ENCODE measurements at regions not wholly inside any gene's neighbourhood (a gene's known extent, or its start where the extent isn't known, plus 50 kb on each side); places are given as distances from the start of the nearest gene placed in this dataset.
"Not testable (repeated sequence)": the region's sequence is repeated elsewhere in the genome, so short reads cannot be mapped to it uniquely, and the experiment has no call there.

DNA sequence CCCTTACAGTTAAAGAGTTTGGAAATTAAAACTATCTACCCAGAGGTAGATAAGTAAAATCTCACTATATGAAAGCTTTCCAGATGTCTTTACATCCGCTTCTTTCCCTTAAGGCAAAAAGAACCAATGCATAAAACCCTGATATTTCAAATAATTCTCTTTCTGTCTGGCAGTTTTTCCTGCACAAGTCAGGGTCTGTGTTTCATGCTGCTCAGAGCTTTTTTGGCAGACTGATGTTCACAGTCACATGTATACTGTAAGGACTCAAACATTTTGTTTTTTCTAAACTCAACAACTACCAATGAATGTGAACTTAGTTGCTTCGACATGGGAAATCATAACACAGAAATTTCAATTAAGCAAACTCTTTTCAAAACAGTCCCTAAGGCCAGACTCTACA lies 988.4 kb downstream of the EPHA3 start:
- Mint-ChIP-seq H3K27ac (no peak overlapping the region), H3K9me3 (peaks cover 3% of the 10 kb centered on the region), H3K4me1 (no peaks in the 10 kb centered on the region), H3K4me3 (no peak overlapping the region), H3K27me3 (no peaks in the 10 kb centered on the region), H3K36me3 (no peaks in the 10 kb centered on the region)
- no peak for DNase-seq
- CTCF ChIA-PET: no interaction called here

- no peak for DNase-seq
- H3K27ac Mint-ChIP-seq: no peak overlapping the region
- CTCF ChIA-PET: no interaction called here
- no peak overlapping the region for H3K4me3 Mint-ChIP-seq
- peaks cover 3% of the 10 kb centered on the region for H3K9me3 Mint-ChIP-seq
- H3K36me3 Mint-ChIP-seq: no peaks in the 10 kb centered on the region
- H3K4me1 Mint-ChIP-seq: no peaks in the 10 kb centered on the region
- no peaks in the 10 kb centered on the region for H3K27me3 Mint-ChIP-seq
These were observed 992.1 kb downstream of the EPHA3 start for GRCh38 chr3:90099493-90099892.

DNA sequence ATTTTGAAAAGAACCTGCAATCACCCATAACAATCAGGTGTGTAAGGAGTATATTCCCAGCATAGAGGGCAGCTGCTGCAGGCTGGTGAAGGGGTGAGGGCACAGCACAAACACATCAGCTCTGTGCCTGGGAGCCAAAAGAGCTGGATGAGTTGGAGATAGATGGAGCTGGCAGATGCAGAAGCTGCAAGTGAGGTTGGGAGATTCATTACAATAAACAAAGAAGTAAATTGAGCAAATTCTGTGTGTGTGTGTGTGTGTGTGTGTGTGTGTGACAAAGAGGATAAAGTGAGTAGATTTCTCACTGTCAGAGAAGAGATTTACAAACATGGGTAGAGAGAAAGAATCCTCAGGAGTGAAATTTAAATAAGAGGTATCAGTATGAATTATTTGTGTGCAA lies 994.7 kb downstream of the EPHA3 start:
- Mint-ChIP-seq H3K27me3 (no peaks in the 10 kb centered on the region), H3K4me3 (no peak overlapping the region), H3K36me3 (no peaks in the 10 kb centered on the region), H3K27ac (no peak overlapping the region), H3K4me1 (no peaks in the 10 kb centered on the region), H3K9me3 (peaks cover 3% of the 10 kb centered on the region)
- CTCF ChIA-PET: no interaction called here
- DNase-seq: no peak

GRCh38 chr3:90121326-90121725 lies 1013.9 kb downstream of the EPHA3 start:
- Mint-ChIP-seq H3K9me3 (peaks cover 19% of the 10 kb centered on the region), H3K4me3 (no peak overlapping the region), H3K36me3 (no peaks in the 10 kb centered on the region), H3K4me1 (no peaks in the 10 kb centered on the region), H3K27ac (no peak overlapping the region), H3K27me3 (no peaks in the 10 kb centered on the region)
- DNase-seq: no peak
- CTCF ChIA-PET: no interaction called here

- no peak for DNase-seq
- Mint-ChIP-seq H3K27me3 (no peaks in the 10 kb centered on the region), H3K4me3 (no peak overlapping the region), H3K27ac (no peak overlapping the region), H3K36me3 (no peaks in the 10 kb centered on the region), H3K4me1 (no peaks in the 10 kb centered on the region), H3K9me3 (peaks cover 11% of the 10 kb centered on the region)
- CTCF ChIA-PET: no interaction called here
These were observed 1021.0 kb downstream of the EPHA3 start for GRCh38 chr3:90128391-90128790.

- Mint-ChIP-seq H3K27ac (no peak overlapping the region), H3K4me3 (no peak overlapping the region), H3K36me3 (no peaks in the 10 kb centered on the region), H3K9me3 (peaks cover 12% of the 10 kb centered on the region), H3K4me1 (no peaks in the 10 kb centered on the region), H3K27me3 (no peaks in the 10 kb centered on the region)
- CTCF ChIA-PET: no interaction called here
- DNase-seq: no peak
These were observed 1022.3 kb downstream of the EPHA3 start for GRCh38 chr3:90129730-90130129.

- peaks cover 1% of the 10 kb centered on the region for H3K9me3 Mint-ChIP-seq
- H3K27ac Mint-ChIP-seq: no peak overlapping the region
- H3K27me3 Mint-ChIP-seq: no peaks in the 10 kb centered on the region
- no peaks in the 10 kb centered on the region for H3K4me1 Mint-ChIP-seq
- H3K4me3 Mint-ChIP-seq: no peak overlapping the region
- no peak for DNase-seq
- no peaks in the 10 kb centered on the region for H3K36me3 Mint-ChIP-seq
- CTCF ChIA-PET: no interaction called here
These were observed 1024.8 kb downstream of the EPHA3 start for GRCh38 chr3:90132197-90132596.

GRCh38 chr3:90134090-90134489 lies 1026.7 kb downstream of the EPHA3 start:
- Mint-ChIP-seq H3K4me3 (no peak overlapping the region), H3K36me3 (no peaks in the 10 kb centered on the region), H3K27me3 (no peaks in the 10 kb centered on the region), H3K9me3 (peaks cover 1% of the 10 kb centered on the region), H3K4me1 (no peaks in the 10 kb centered on the region), H3K27ac (no peak overlapping the region)
- no peak for DNase-seq
- CTCF ChIA-PET: no interaction called here

DNA sequence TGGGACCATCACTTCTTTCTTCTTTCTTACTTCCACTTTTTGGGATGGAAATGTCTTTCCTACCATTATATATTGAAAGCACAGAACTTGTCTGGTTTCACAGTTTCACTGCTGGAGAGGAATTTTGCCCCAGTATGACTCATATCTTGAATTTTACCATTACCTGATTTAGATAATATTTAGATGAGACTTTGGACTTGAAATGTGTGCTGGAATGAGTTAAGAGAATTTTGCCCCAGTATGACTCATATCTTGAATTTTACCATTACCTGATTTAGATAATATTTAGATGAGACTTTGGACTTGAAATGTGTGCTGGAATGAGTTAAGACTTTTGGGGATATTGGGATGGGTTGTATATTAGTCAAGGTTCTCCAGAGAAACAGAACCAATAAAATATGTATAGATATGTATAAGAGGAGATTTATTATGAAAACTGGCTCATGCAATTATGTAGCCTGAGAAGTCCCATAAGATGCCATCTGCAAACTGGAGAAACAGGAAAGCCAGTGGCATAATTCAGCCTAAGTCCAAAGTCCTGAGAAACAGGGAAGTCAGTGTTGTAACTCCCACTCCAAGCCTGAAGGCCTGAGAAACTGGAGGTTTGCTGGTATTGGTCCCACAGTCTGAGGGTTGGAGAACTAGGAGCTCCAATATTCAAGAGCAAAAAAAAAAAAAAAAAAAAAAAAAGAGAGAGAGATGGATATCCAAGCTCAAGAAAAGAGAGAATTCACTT lies 1029.2 kb downstream of the EPHA3 start:
- Mint-ChIP-seq H3K27me3 (no peaks in the 10 kb centered on the region), H3K4me3 (no peak overlapping the region), H3K4me1 (no peaks in the 10 kb centered on the region), H3K36me3 (no peaks in the 10 kb centered on the region), H3K27ac (no peak overlapping the region), H3K9me3 (peaks cover 1% of the 10 kb centered on the region)
- DNase-seq: no peak
- CTCF ChIA-PET: no interaction called here

- Mint-ChIP-seq H3K4me1 (no peaks in the 10 kb centered on the region), H3K9me3 (peaks cover 10% of the 10 kb centered on the region), H3K27ac (no peak overlapping the region), H3K27me3 (no peaks in the 10 kb centered on the region), H3K4me3 (no peak overlapping the region), H3K36me3 (no peaks in the 10 kb centered on the region)
- DNase-seq: no peak
- CTCF ChIA-PET: no interaction called here
These were observed 1037.9 kb downstream of the EPHA3 start for GRCh38 chr3:90145094-90145860.

- no peak for DNase-seq
- Mint-ChIP-seq H3K9me3 (peaks cover 2% of the 10 kb centered on the region), H3K36me3 (no peaks in the 10 kb centered on the region), H3K27ac (no peak overlapping the region), H3K4me1 (no peaks in the 10 kb centered on the region), H3K4me3 (no peak overlapping the region), H3K27me3 (no peaks in the 10 kb centered on the region)
- CTCF ChIA-PET: no interaction called here
These were observed 1072.7 kb downstream of the EPHA3 start for GRCh38 chr3:90180096-90180495.

GRCh38 chr3:90180543-90180942 lies 1073.1 kb downstream of the EPHA3 start:
- CTCF ChIA-PET: no interaction called here
- no peaks in the 10 kb centered on the region for H3K27me3 Mint-ChIP-seq
- H3K36me3 Mint-ChIP-seq: no peaks in the 10 kb centered on the region
- H3K9me3 Mint-ChIP-seq: peaks cover 2% of the 10 kb centered on the region
- no peak overlapping the region for H3K27ac Mint-ChIP-seq
- no peaks in the 10 kb centered on the region for H3K4me1 Mint-ChIP-seq
- no peak overlapping the region for H3K4me3 Mint-ChIP-seq
- no peak for DNase-seq

GRCh38 chr3:90182291-90182976 lies 1075.0 kb downstream of the EPHA3 start:
- DNase-seq, H3K27ac Mint-ChIP-seq, CTCF ChIA-PET: not testable (repeated sequence)

GRCh38 chr3:90184861-90185260 lies 1077.4 kb downstream of the EPHA3 start:
- no peaks in the 10 kb centered on the region for H3K9me3 Mint-ChIP-seq
- no peak overlapping the region for H3K27ac Mint-ChIP-seq
- H3K4me1 Mint-ChIP-seq: no peaks in the 10 kb centered on the region
- H3K27me3 Mint-ChIP-seq: no peaks in the 10 kb centered on the region
- no peak overlapping the region for H3K4me3 Mint-ChIP-seq
- DNase-seq: no peak
- CTCF ChIA-PET: no interaction called here
- no peaks in the 10 kb centered on the region for H3K36me3 Mint-ChIP-seq

More at GRCh38 chr3:90182291-90182976, 1075.0 kb downstream of the EPHA3 start:
- H3K27me3 Mint-ChIP-seq, H3K4me3 Mint-ChIP-seq, H3K36me3 Mint-ChIP-seq, H3K4me1 Mint-ChIP-seq, H3K9me3 Mint-ChIP-seq: not testable (repeated sequence)

DNA sequence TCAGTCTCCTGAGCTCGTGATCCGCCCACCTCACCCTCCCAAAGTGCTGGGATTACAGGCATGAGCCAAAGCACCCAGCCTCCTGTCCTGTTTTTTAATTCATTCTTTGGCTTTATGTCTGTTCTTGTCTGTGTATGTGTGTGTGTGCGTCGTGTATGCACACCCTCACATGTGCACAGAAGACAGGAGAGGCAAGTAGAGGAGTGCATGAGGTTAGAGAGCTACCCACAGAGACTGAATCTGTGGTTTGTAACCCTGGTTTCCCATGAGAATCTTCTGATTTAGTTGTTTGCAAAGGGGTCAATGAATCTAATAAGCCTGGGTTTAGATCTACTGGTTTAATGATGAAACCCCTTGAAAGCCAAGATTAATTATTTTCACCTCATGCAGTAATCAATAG lies 1090.0 kb downstream of the EPHA3 start:
- H3K4me1 Mint-ChIP-seq, H3K27me3 Mint-ChIP-seq, H3K4me3 Mint-ChIP-seq, H3K9me3 Mint-ChIP-seq, DNase-seq, H3K36me3 Mint-ChIP-seq, H3K27ac Mint-ChIP-seq, CTCF ChIA-PET: not testable (repeated sequence)
